ENCODE measurements at regions not wholly inside any gene's neighbourhood (a gene's known extent, or its start where the extent isn't known, plus 50 kb on each side); places are given as distances from the start of the nearest gene placed in this dataset.

DNA sequence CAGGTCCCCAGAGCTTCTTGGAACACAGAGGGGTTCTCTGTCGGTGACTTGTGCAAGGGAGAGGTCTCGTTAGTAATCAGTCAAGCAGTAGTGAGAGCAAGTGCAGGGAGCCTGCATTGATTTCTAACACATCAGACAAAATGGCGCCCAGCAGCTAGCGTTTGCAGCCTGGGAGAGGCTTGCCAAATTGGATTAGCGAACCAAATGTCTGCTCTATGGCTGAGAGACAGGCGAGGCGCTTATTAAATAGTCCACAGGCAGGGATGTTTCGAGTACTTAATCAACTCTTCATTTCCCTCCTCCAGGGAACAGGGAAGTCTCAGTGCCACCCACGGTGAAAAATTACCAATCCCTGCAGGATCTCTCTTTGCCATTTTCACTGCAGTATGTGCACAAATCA lies 131.4 kb upstream of the SHB start:
- DNase-seq: no peak
- WGBS (ENCODE audit: insufficient coverage): 72% methylated on average over 7 of the region's 9 CpGs

DNA sequence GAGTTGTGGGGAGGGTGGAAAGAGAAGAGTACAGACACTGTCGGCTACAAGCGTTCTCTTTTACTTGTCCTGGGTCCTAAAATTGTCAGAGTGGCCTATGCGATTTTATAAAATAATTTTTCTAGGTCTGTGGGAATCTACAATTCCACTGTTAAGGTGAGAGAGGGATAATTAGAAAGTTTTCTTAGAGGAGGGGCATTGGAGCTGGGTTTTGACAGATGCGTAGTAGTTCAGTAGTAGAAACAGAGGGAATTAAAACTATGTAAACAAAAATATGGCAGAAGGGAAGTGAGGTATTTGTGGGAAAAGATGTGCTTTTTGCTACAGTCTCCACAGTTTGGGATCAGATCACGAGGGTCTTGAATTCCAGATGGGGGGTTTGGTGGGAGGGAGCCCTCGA lies 129.1 kb upstream of the SHB start:
- DNase-seq: no peak
- Histone ChIP-seq H3K4me1 (ENCODE audit: control insufficient read depth, insufficient read depth, low read length) (no peaks in the 10 kb centered on the region), H3K9me3 (replicated peaks; ENCODE audit: control insufficient read depth, low read depth, low read length) (peaks cover 5% of the 10 kb centered on the region), H3K36me3 (ENCODE audit: control insufficient read depth, insufficient read depth, low read length) (no peaks in the 10 kb centered on the region), H3K27ac (ENCODE audit: low read length) (no peak overlapping the region), H3K4me3 (ENCODE audit: low read length) (no peak overlapping the region), H3K27me3 (ENCODE audit: control insufficient read depth, insufficient read depth, low read length) (peaks cover 2% of the 10 kb centered on the region)
- WGBS (ENCODE audit: insufficient coverage): 81% methylated on average over 3 of the region's 6 CpGs

More for the DNA sequence above, 131.4 kb upstream of the SHB start:
- Histone ChIP-seq H3K4me3 (ENCODE audit: low read length) (no peak overlapping the region), H3K27ac (ENCODE audit: low read length) (no peak overlapping the region), H3K4me1 (ENCODE audit: control insufficient read depth, insufficient read depth, low read length) (no peaks in the 10 kb centered on the region), H3K36me3 (ENCODE audit: control insufficient read depth, insufficient read depth, low read length) (no peaks in the 10 kb centered on the region), H3K27me3 (ENCODE audit: control insufficient read depth, insufficient read depth, low read length) (peaks cover 2% of the 10 kb centered on the region), H3K9me3 (replicated peaks; ENCODE audit: control insufficient read depth, low read depth, low read length) (peaks cover 5% of the 10 kb centered on the region)

DNA sequence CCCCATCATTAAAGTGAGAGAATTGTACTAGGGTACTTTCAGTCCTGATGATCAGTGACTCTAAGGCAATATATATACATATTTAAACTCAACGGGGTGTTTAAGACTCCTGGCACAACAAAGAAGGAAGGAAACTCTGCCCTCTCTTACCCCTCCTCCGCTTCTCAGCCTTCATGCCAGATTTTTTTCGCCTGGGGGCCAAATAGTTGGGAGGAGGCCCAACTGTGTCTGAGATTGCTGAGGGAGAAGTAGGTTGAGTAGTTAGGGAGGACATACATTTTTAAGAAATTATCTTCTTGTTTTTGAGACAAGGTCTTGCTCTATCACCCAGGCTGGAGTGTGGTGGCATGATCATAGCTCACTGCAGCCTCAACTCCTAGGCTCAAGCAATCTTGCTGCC lies 127.7 kb upstream of the SHB start:
- Histone ChIP-seq H3K9me3 (replicated peaks; ENCODE audit: control insufficient read depth, low read depth, low read length) (peaks cover 2% of the 10 kb centered on the region), H3K4me3 (ENCODE audit: low read length) (no peak overlapping the region), H3K36me3 (ENCODE audit: control insufficient read depth, insufficient read depth, low read length) (no peaks in the 10 kb centered on the region), H3K27ac (ENCODE audit: low read length) (no peak overlapping the region), H3K27me3 (ENCODE audit: control insufficient read depth, insufficient read depth, low read length) (peaks cover 2% of the 10 kb centered on the region), H3K4me1 (ENCODE audit: control insufficient read depth, insufficient read depth, low read length) (no peaks in the 10 kb centered on the region)
- WGBS (ENCODE audit: insufficient coverage): no CpG with 5 or more reads among the region's 3 CpGs
- DNase-seq: no peak

DNA sequence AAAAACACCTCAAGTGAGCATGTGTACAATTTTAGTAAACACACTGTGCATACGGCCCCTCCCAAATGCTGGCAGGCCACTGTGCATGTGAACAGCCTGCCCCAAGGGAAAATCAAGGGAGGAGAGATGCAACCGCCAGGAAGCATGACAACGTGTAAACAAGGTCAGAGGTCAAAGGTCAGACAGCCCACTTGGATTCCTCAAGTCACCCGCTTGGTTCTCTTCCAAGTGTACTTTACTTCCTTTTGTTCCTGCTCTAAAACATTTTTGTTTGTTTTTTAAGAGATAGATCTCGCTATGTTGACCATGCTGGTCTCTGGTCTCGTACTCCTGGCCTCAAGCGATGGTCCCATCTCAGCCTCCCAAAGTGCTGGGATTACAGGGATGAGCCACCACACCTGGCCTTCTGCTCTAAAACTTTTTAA lies 126.7 kb upstream of the SHB start:
- H3K36me3 ChIP-seq (ENCODE audit: control insufficient read depth, insufficient read depth, low read length): no peaks in the 10 kb centered on the region
- H3K4me3 ChIP-seq (ENCODE audit: low read length): no peak overlapping the region
- H3K9me3 ChIP-seq (replicated peaks; ENCODE audit: control insufficient read depth, low read depth, low read length): no peaks in the 10 kb centered on the region
- peaks cover 2% of the 10 kb centered on the region for H3K27me3 ChIP-seq (ENCODE audit: control insufficient read depth, insufficient read depth, low read length)
- no peak overlapping the region for H3K27ac ChIP-seq (ENCODE audit: low read length)
- H3K4me1 ChIP-seq (ENCODE audit: control insufficient read depth, insufficient read depth, low read length): no peaks in the 10 kb centered on the region
- DNase-seq: peak; percentile 15
- 65% methylated on average over 3 of the region's 7 CpGs for WGBS (ENCODE audit: insufficient coverage)

DNA sequence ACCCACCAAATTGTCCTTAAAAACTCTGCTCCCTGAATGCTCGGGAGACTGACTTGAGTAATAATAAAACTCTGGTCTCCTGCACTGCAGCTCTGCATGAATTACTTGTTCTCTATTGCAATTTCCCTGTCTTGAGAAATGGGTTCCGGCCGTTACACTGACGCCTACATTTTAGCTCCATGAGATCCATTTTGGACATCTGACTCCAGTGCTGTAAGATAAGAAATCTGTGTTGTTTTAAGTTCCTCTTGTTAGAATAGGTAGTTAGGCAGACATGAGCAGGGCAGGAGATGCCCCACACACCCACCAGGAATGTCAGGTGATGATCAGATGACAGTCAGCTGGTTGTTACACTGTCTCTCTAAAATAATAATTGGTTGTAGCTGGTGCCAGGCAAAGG lies 125.8 kb upstream of the SHB start:
- no peaks in the 10 kb centered on the region for H3K36me3 ChIP-seq (ENCODE audit: control insufficient read depth, insufficient read depth, low read length)
- no peaks in the 10 kb centered on the region for H3K9me3 ChIP-seq (replicated peaks; ENCODE audit: control insufficient read depth, low read depth, low read length)
- no peaks in the 10 kb centered on the region for H3K4me1 ChIP-seq (ENCODE audit: control insufficient read depth, insufficient read depth, low read length)
- WGBS (ENCODE audit: insufficient coverage): 40% methylated on average over 1 of the region's 4 CpGs
- peaks cover 2% of the 10 kb centered on the region for H3K27me3 ChIP-seq (ENCODE audit: control insufficient read depth, insufficient read depth, low read length)
- DNase-seq: no peak
- no peak overlapping the region for H3K4me3 ChIP-seq (ENCODE audit: low read length)
- no peak overlapping the region for H3K27ac ChIP-seq (ENCODE audit: low read length)

GRCh38 chr9:38192731-38193265 lies 123.8 kb upstream of the SHB start:
- DNase-seq: no peak
- Histone ChIP-seq H3K27me3 (ENCODE audit: control insufficient read depth, insufficient read depth, low read length) (no peaks in the 10 kb centered on the region), H3K36me3 (ENCODE audit: control insufficient read depth, insufficient read depth, low read length) (no peaks in the 10 kb centered on the region), H3K9me3 (replicated peaks; ENCODE audit: control insufficient read depth, low read depth, low read length) (no peaks in the 10 kb centered on the region), H3K4me3 (ENCODE audit: low read length) (no peak overlapping the region), H3K27ac (ENCODE audit: low read length) (no peak overlapping the region), H3K4me1 (ENCODE audit: control insufficient read depth, insufficient read depth, low read length) (no peaks in the 10 kb centered on the region)
- WGBS (ENCODE audit: insufficient coverage): 67% methylated on average over 1 of the region's 4 CpGs

DNA sequence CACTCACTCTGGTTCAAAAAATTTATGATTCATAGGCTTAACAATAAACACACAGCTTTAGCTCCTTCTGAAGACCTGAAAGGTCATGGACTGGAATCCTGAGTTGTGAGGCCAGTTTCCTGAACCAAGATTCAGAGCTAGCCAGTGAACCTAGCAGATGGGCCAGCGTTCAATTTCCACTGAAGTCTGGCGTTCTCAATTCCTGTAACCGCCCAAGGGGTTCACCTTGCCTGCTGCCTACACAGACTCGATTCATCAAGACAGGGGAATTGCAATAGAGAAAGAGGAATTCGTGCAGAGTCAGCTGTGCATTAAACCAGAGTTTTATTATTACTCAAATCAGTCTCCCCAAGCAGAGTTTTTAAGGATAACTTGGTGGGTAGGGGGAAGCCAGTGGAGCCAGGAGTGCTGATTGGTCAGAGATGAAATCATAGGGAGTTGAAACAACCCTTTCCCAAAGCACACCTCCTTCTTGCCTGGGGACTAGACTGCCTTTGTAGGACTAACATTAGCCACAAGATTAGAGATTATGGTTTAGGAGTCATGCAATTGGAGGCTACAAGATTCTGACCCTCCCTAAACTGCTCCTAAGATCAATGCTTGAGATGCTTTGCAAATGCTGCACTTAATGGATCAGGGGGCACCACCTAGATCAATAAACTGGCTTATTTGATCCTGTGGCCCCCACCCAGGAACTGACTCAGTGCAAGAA lies 117.5 kb upstream of the SHB start:
- Histone ChIP-seq H3K4me3 (ENCODE audit: low read length) (no peak overlapping the region), H3K27ac (ENCODE audit: low read length) (no peak overlapping the region), H3K9me3 (replicated peaks; ENCODE audit: control insufficient read depth, low read depth, low read length) (no peaks in the 10 kb centered on the region), H3K27me3 (ENCODE audit: control insufficient read depth, insufficient read depth, low read length) (no peaks in the 10 kb centered on the region), H3K4me1 (ENCODE audit: control insufficient read depth, insufficient read depth, low read length) (no peaks in the 10 kb centered on the region), H3K36me3 (ENCODE audit: control insufficient read depth, insufficient read depth, low read length) (no peaks in the 10 kb centered on the region)
- 32% methylated on average over 3 of the region's 5 CpGs for WGBS (ENCODE audit: insufficient coverage)
- no peak for DNase-seq

- Histone ChIP-seq H3K27me3 (ENCODE audit: control insufficient read depth, insufficient read depth, low read length) (no peaks in the 10 kb centered on the region), H3K4me3 (ENCODE audit: low read length) (no peak overlapping the region), H3K9me3 (replicated peaks; ENCODE audit: control insufficient read depth, low read depth, low read length) (no peaks in the 10 kb centered on the region), H3K4me1 (ENCODE audit: control insufficient read depth, insufficient read depth, low read length) (no peaks in the 10 kb centered on the region), H3K36me3 (ENCODE audit: control insufficient read depth, insufficient read depth, low read length) (no peaks in the 10 kb centered on the region), H3K27ac (ENCODE audit: low read length) (no peak overlapping the region)
- DNase-seq: no peak
- 45% methylated on average over 3 of the region's 6 CpGs for WGBS (ENCODE audit: insufficient coverage)
Observed at GRCh38 chr9:38185647-38186403, 116.8 kb upstream of the SHB start.

DNA sequence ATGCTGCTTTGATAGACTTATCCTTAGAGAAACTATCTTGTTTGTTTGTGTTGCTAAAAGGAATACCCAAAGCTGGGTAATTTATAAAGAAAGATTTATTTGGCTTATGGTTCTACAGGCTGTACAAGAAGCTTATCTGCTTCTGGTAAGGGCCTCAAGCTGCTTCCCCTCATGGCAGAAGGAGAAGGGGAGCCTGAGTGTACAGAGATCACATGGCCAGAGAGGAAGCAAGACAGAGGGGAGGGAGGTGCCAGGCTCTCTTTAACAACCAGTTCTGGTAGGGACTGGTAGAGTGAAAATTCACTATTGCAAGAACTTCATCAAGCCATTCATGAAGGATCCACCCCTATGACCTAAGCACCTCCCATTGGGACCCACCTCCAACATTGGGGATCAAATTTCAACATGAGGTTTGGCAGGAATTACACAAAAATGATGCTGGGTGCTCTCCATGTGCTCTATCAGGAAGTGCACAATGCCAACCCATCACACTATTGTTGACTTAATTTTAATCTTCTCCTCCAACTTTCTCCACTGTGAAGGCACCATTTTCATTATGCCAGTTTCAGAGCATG lies 115.1 kb upstream of the SHB start:
- H3K27ac ChIP-seq (ENCODE audit: low read length): no peak overlapping the region
- H3K27me3 ChIP-seq (ENCODE audit: control insufficient read depth, insufficient read depth, low read length): no peaks in the 10 kb centered on the region
- no peak overlapping the region for H3K4me3 ChIP-seq (ENCODE audit: low read length)
- DNase-seq: no peak
- H3K9me3 ChIP-seq (replicated peaks; ENCODE audit: control insufficient read depth, low read depth, low read length): no peaks in the 10 kb centered on the region
- no peaks in the 10 kb centered on the region for H3K4me1 ChIP-seq (ENCODE audit: control insufficient read depth, insufficient read depth, low read length)
- H3K36me3 ChIP-seq (ENCODE audit: control insufficient read depth, insufficient read depth, low read length): no peaks in the 10 kb centered on the region

GRCh38 chr9:38182321-38182720 lies 113.3 kb upstream of the SHB start:
- Histone ChIP-seq H3K4me1 (ENCODE audit: control insufficient read depth, insufficient read depth, low read length) (no peaks in the 10 kb centered on the region), H3K27ac (ENCODE audit: low read length) (no peak overlapping the region), H3K36me3 (ENCODE audit: control insufficient read depth, insufficient read depth, low read length) (no peaks in the 10 kb centered on the region), H3K27me3 (ENCODE audit: control insufficient read depth, insufficient read depth, low read length) (no peaks in the 10 kb centered on the region), H3K9me3 (replicated peaks; ENCODE audit: control insufficient read depth, low read depth, low read length) (no peaks in the 10 kb centered on the region), H3K4me3 (ENCODE audit: low read length) (no peak overlapping the region)
- DNase-seq: no peak

All from muscle of leg (tissue), 3 donors.